ENCODE measurements at regions not wholly inside any gene's neighbourhood (a gene's known extent, or its start where the extent isn't known, plus 50 kb on each side); places are given as distances from the start of the nearest gene placed in this dataset.

- no peaks in the 10 kb centered on the region for H4K20me1 ChIP-seq (replicated peaks; ENCODE audit: control insufficient read depth, insufficient read depth, low read length)
- POLR2A ChIA-PET: no interaction called here
- no peaks in the 10 kb centered on the region for H3K9me3 ChIP-seq (replicated peaks; ENCODE audit: control insufficient read depth, insufficient read depth, low read depth, low read length)
- in situ Hi-C loops (cut with MboI) (no loop called here), intact Hi-C loops (cut with micrococcal nuclease) (no loop called here)
- no peaks in the 10 kb centered on the region for H3K27me3 ChIP-seq (ENCODE audit: control insufficient read depth in 2 of 2, insufficient read depth in 2 of 2, low read length in 2 of 2)
- H3K27ac ChIP-seq (ENCODE audit: extremely low read depth, low read depth, low read length): no peak overlapping the region
- FAIRE-seq (no peak), ATAC-seq (no peak), DNase-seq (ENCODE audit: extremely low read depth in 1 of 4, low spot score in 3 of 4) (no peak)
- no peak overlapping the region for H3K4me2 ChIP-seq (ENCODE audit: insufficient read depth, low read length)
- 0% methylated on average over 1 of the region's 1 CpG for WGBS (ENCODE audit: insufficient coverage, low coverage, missing lambda C conversion rate)
- CTCF ChIA-PET (ENCODE audit: low intra/inter-chr PET ratio): no interaction called here
- no TSS peak for BruUV-seq (replicated peaks)
- H3K4me1 ChIP-seq (replicated peaks in 1 of 2; ENCODE audit: control insufficient read depth in 2 of 2, insufficient read depth in 2 of 2, low read length in 2 of 2): no peaks in the 10 kb centered on the region
- no peak overlapping the region for H3K4me3 ChIP-seq
- H3K9ac ChIP-seq (ENCODE audit: insufficient read depth in 1 of 2, low read depth in 2 of 2, low read length in 2 of 2): no peak overlapping the region
- TF ChIP-seq ZSCAN32 (CRISPR knock-in tag; IDR thresholded peaks at IDR 0.05): no peak
- TF ChIP-seq ZBTB26 (CRISPR knock-in tag; IDR thresholded peaks at IDR 0.05): no peak
- no peak for TF ChIP-seq SRSF9 (IDR thresholded peaks at IDR 0.05; ENCODE audit: borderline replicate concordance, low read depth, low read length)
- no peaks in the 10 kb centered on the region for H3K79me2 ChIP-seq (ENCODE audit: control insufficient read depth, insufficient read depth, low read length)
- H2AFZ ChIP-seq (ENCODE audit: low read depth, low read length): no peak overlapping the region
- H3K36me3 ChIP-seq (ENCODE audit: control insufficient read depth, insufficient read depth, low read length): no peaks in the 10 kb centered on the region
- H3K9me1 ChIP-seq (ENCODE audit: control insufficient read depth, insufficient read depth, low read length): no peaks in the 10 kb centered on the region
These were observed 421.3 kb downstream of the TLE1 start for GRCh38 chr9:81268048-81268447.

GRCh38 chr9:81266674-81267073, 422.7 kb downstream of the TLE1 start:
- no peak for FAIRE-seq

More at GRCh38 chr9:81266674-81267073, 422.7 kb downstream of the TLE1 start:
- ChIA-PET CTCF (ENCODE audit: low intra/inter-chr PET ratio) (no interaction called here), POLR2A (no interaction called here)
- Histone ChIP-seq H3K4me2 (ENCODE audit: insufficient read depth, low read length) (no peak overlapping the region), H3K36me3 (ENCODE audit: control insufficient read depth, insufficient read depth, low read length) (no peaks in the 10 kb centered on the region), H3K9me3 (replicated peaks; ENCODE audit: control insufficient read depth, insufficient read depth, low read depth, low read length) (no peaks in the 10 kb centered on the region), H3K27me3 (ENCODE audit: control insufficient read depth in 2 of 2, insufficient read depth in 2 of 2, low read length in 2 of 2) (no peaks in the 10 kb centered on the region), H3K4me1 (replicated peaks in 1 of 2; ENCODE audit: control insufficient read depth in 2 of 2, insufficient read depth in 2 of 2, low read length in 2 of 2) (no peaks in the 10 kb centered on the region), H3K4me3 (no peak overlapping the region), H3K79me2 (ENCODE audit: control insufficient read depth, insufficient read depth, low read length) (no peaks in the 10 kb centered on the region), H3K9me1 (ENCODE audit: control insufficient read depth, insufficient read depth, low read length) (no peaks in the 10 kb centered on the region), H3K27ac (ENCODE audit: extremely low read depth, low read depth, low read length) (no peak overlapping the region), H2AFZ (ENCODE audit: low read depth, low read length) (no peak overlapping the region), H4K20me1 (replicated peaks; ENCODE audit: control insufficient read depth, insufficient read depth, low read length) (no peaks in the 10 kb centered on the region), H3K9ac (ENCODE audit: insufficient read depth in 1 of 2, low read depth in 2 of 2, low read length in 2 of 2) (no peak overlapping the region)
- no peak for DNase-seq (ENCODE audit: extremely low read depth in 1 of 4, low spot score in 3 of 4)
- no TSS peak for BruUV-seq (replicated peaks)
- ATAC-seq: no peak
- TF ChIP-seq STAT5A (IDR thresholded peaks at IDR 0.05; ENCODE audit: borderline replicate concordance, low read length): no peak
- TF ChIP-seq ZNF695 (CRISPR knock-in tag; IDR thresholded peaks at IDR 0.05): no peak
- no peak for TF ChIP-seq ZC3H8 (IDR thresholded peaks at IDR 0.05)
- TF ChIP-seq ZNF197 (CRISPR knock-in tag; IDR thresholded peaks at IDR 0.05; ENCODE audit: low read depth): no peak
- TF ChIP-seq LEF1 (IDR thresholded peaks at IDR 0.05): no peak
- TF ChIP-seq CREBBP (IDR thresholded peaks at IDR 0.05; ENCODE audit: low read depth, low read length): no peak
- no peak for TF ChIP-seq SRSF1 (IDR thresholded peaks at IDR 0.05; ENCODE audit: low read depth, low read length)
- TF ChIP-seq ZNF561 (CRISPR knock-in tag; conservative IDR thresholded peaks at IDR 0.05): no peak
- no peak for TF ChIP-seq NONO (IDR thresholded peaks at IDR 0.05; ENCODE audit: low read depth in 2 of 2, low read length in 1 of 2)
- no peak for TF ChIP-seq THAP7 (CRISPR knock-in tag; IDR thresholded peaks at IDR 0.05)
- no peak for TF ChIP-seq CBX1 (IDR thresholded peaks at IDR 0.05; ENCODE audit: low read depth)
- in situ Hi-C loops (cut with MboI) (no loop called here), intact Hi-C loops (cut with micrococcal nuclease) (no loop called here)
